HAP-1 (cell line): ENCODE measurements at regions not wholly inside any gene's neighbourhood (a gene's known extent, or its start where the extent isn't known, plus 50 kb on each side); places are given as distances from the start of the nearest gene placed in this dataset.

Source experiments
- DNase-seq, 2 experiments: peaks; one replicate each; pipeline ENCODE4 v3.0.0-alpha.2; 2016 to 2020; ENCODE audit warnings: low spot score in 2 of 2
- H3K27me3 ChIP-seq: fragments of 250-450 bp; sonication (Bioruptor Pico); 2 replicates; pipeline ENCODE4 v1.5.1; 2020; ENCODE audit warnings: low read depth, mild to moderate bottlenecking, moderate library complexity
- H3K36me3 ChIP-seq: fragments of 250-450 bp; sonication (Bioruptor Pico); replicated peaks from 2 replicates; pipeline ENCODE4 v1.5.1; 2020; ENCODE audit warnings: mild to moderate bottlenecking
- H3K4me1 ChIP-seq: fragments of 250-450 bp; sonication (Bioruptor Pico); 2 replicates; pipeline ENCODE4 v1.5.1; 2020; ENCODE audit warnings: mild to moderate bottlenecking
- H3K4me3 ChIP-seq: fragments of 250-450 bp; sonication (Bioruptor Pico); 2 replicates; pipeline ENCODE4 v1.5.1; 2020; ENCODE audit warnings: mild to moderate bottlenecking, moderate library complexity
- H3K9me3 ChIP-seq: fragments of 250-450 bp; sonication (Bioruptor Pico); 2 replicates; pipeline ENCODE4 v1.5.1; 2020; ENCODE audit warnings: mild to moderate bottlenecking, moderate library complexity
- in situ Hi-C: fragments of 300-500 bp; cut with MboI; formaldehyde crosslinking; loops from 3 replicates; pipeline ENCODE4 v1.14.3; 2020; ENCODE audit warnings: low sequenced_read_pairs, inconsistent platforms, mixed read lengths

DNA sequence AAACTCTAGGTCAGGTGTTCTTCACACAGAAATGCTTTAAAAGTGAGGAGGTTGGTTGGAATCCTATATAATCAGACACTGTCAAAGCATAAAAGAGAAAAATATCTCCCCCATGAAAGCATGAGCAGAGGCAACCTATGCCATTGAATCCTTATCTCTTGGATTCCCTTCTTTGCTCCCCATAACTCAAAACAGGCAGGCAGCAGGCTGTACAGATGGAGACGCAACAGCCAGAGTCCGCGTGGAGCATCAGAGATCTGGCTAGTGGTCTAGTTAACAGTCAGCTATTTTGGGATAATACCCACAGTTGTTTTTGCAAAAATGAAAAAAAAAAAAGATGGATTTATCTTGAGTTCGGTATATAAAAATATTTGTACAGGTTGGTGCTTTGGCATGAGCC, 490.0 kb upstream of the TENM3 start:
- DNase-seq, result no peak

DNA sequence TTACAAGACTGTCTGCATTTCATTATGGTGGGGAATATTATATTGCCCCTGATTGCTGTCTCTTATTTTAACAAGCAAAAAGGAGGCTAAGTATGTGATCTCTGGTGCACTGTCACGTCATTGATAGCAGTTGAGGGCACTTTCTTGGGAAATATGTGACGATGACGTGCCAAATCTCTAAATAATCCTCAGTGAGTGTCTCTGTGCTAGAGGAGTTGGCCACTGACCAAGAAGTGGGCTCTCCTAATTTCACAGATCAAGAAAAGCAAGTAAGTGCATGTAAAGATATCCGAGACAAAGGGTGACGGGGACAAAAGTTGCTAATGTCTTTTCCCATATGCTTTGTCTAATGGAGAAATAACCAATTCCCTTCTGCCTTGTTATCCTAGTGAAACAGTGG, 487.4 kb upstream of the TENM3 start:
- in situ Hi-C loops, result no loop called here
- peak in 1 of 2 experiments; percentile 37 for DNase-seq
- Histone ChIP-seq H3K4me1 (peaks cover 42% of the 10 kb centered on the region), H3K9me3 (no peaks in the 10 kb centered on the region), H3K27me3 (no peaks in the 10 kb centered on the region), H3K4me3 (no peak overlapping the region), H3K36me3 (no peaks in the 10 kb centered on the region)

More for the DNA sequence above, 490.0 kb upstream of the TENM3 start:
- Histone ChIP-seq H3K4me3 (no peak overlapping the region), H3K4me1 (peaks cover 37% of the 10 kb centered on the region), H3K36me3 (no peaks in the 10 kb centered on the region), H3K27me3 (no peaks in the 10 kb centered on the region), H3K9me3 (no peaks in the 10 kb centered on the region)
- in situ Hi-C loops, result no loop called here

DNA sequence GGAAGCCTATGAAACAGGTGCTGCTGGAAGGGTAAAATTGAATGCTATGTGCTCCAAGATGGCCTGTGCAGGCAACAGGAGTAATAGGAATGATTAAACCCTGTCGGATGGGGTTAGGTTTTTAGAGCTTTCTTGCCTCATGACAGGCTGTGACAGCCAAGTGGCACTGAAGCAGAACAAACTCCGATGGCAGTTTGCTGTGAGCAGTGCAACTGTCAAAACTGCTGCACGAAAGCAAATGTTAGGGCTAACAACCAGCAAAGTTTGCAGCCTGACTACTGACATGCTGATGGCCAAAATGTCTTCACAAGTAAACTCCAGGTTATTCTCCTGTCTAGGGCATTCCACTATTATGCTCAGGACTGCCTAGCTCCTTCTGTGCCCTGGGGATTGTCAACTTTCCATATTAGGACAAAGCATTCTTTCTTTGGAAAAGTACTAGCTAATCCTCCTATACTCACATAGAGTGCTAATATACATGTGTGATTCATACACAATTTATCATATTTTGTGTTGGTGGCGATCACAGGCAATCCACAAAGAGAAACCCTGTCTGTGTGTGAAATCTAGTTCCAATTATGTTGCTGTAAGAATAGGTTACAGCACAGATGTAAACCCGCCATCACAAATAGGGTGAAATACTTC, 486.6 kb upstream of the TENM3 start:
- peak; percentile 33 to 70 for DNase-seq
- in situ Hi-C loops, result no loop called here
- no peaks in the 10 kb centered on the region for H3K27me3 ChIP-seq
- H3K36me3 ChIP-seq, result no peaks in the 10 kb centered on the region
- peaks cover 42% of the 10 kb centered on the region for H3K4me1 ChIP-seq
- no peak overlapping the region for H3K4me3 ChIP-seq
- no peaks in the 10 kb centered on the region for H3K9me3 ChIP-seq

DNA sequence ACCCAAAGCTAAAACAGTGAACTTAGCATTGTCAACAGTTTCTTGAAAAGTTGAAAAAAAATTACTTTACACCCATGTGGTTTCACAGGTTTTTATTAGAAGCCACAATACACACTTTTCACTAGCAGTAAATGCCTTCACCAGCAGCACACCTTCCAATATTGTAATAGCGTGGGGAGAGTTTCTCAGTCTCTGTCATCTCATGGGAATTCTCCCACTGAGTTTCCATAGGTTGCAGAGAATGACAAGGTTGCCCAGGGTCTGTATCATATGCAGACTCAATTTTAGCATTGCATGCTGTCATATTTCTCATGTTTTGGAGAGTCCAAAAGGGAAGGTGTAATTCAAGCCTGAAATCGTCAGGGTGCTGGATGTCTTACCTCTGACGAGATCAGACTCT, 486.1 kb upstream of the TENM3 start:
- H3K4me3 ChIP-seq, result no peak overlapping the region
- H3K4me1 ChIP-seq, result peaks cover 42% of the 10 kb centered on the region
- no peaks in the 10 kb centered on the region for H3K36me3 ChIP-seq
- no peaks in the 10 kb centered on the region for H3K27me3 ChIP-seq
- no peak for DNase-seq
- no peaks in the 10 kb centered on the region for H3K9me3 ChIP-seq
- in situ Hi-C loops, result no loop called here

DNA sequence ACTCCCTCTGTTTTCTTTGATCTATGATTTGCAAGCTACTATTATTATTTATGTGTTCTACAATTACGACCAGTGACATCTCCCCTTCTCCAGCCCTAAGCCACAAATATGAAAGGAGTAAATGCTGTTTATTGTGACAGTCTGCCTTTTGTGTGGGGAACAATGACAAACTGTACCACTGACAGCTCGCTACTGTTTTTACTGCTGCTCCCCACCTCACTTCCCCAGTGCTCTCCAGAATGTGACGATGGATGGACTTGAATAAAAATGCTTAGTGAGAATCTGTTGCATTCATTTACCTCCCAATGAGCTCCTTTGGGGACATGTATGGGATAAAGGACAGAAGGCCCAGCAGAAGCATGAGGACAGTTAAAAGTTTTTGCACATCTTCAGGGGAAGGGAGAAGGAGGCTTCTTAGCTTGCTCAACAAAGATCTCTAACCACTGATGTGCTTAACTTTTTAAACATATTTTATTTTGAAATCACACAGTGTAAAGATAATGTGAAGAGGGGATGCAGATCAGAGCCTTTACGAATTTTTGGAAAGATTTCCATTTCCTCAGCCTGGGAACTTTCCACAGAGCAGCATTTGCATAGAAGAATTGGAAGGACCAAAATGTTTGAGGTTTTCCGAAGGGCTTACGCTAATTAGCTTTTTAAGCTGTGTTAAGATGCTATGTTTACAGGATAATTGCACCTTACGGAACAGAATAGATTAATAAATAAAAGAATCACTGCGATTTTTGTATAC, 485.1 kb upstream of the TENM3 start:
- Histone ChIP-seq H3K4me3 (no peak overlapping the region), H3K4me1 (peaks cover 42% of the 10 kb centered on the region), H3K36me3 (no peaks in the 10 kb centered on the region), H3K9me3 (no peaks in the 10 kb centered on the region), H3K27me3 (no peaks in the 10 kb centered on the region)
- in situ Hi-C loops, result no loop called here
- peak; percentile 58 to 74 for DNase-seq

DNA sequence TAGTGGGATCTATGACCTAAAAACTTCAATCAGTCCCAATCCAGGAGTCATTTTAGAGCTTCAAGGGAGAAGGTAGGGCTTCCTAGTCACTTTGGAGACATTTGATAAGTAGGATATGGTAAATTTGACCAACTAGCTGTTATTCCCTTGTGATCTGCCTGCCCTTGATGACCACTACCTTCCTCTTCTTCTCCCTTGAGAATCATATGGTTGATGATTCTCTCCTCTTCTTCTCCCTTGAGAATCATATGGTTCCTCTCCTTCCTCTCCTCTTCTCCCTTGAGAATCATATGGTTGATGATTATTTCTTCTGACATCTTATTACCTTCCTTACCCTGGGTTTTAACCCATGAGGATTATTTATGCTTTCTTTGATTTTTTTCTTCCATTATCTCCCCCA, 482.6 kb upstream of the TENM3 start:
- H3K27me3 ChIP-seq, result no peaks in the 10 kb centered on the region
- no peaks in the 10 kb centered on the region for H3K36me3 ChIP-seq
- in situ Hi-C loops, result no loop called here
- no peaks in the 10 kb centered on the region for H3K9me3 ChIP-seq
- no peak overlapping the region for H3K4me3 ChIP-seq
- peaks cover 40% of the 10 kb centered on the region for H3K4me1 ChIP-seq
- DNase-seq, result no peak

DNA sequence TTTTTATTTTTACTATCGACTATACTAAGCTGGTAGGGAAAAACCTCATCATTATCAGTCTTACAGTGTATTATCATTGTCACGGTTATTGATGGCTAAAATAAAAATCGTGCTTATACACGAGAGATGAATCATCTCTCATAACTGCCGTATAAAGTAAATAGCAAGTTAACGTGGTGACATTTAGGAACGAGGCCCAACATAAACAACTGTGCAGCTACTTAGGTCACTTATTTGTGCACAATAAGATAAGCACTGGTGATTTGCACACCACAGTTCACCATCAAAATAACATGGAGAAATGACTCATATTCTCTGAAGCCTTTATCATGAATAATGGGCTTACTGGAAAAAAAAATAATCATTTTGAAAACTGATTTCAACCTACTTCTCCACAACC, 482.0 kb upstream of the TENM3 start:
- DNase-seq, result no peak
- H3K36me3 ChIP-seq, result no peaks in the 10 kb centered on the region
- in situ Hi-C loops, result no loop called here
- no peaks in the 10 kb centered on the region for H3K9me3 ChIP-seq
- peaks cover 34% of the 10 kb centered on the region for H3K4me1 ChIP-seq
- H3K27me3 ChIP-seq, result no peaks in the 10 kb centered on the region
- H3K4me3 ChIP-seq, result no peak overlapping the region

DNA sequence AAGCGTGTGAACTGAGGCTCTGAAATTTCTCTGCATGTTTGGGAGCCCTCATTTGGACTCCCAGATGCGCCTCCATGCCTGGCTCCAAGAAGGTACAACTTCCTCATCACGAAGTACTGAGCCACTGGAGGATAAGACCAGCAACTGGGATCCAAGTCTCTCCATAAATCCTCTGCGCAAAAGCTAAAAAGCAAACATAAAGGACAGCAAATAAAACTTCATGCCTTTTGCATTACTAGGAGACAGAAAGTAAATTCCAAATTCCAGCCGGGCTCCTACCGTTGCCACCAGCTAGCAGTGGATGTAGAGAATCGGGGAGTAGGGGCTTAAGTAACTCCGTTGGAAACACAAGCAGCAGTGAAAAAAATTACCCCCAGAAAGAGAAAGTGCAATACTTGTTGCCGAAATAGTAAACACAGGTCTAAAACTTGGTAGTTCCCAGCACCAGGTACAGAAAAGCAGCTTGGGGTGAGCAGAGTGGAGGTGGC, 477.1 kb upstream of the TENM3 start:
- no peak for DNase-seq
- Histone ChIP-seq H3K36me3 (no peaks in the 10 kb centered on the region), H3K4me3 (no peak overlapping the region), H3K4me1 (no peaks in the 10 kb centered on the region), H3K9me3 (no peaks in the 10 kb centered on the region), H3K27me3 (no peaks in the 10 kb centered on the region)
- in situ Hi-C loops, result no loop called here

DNA sequence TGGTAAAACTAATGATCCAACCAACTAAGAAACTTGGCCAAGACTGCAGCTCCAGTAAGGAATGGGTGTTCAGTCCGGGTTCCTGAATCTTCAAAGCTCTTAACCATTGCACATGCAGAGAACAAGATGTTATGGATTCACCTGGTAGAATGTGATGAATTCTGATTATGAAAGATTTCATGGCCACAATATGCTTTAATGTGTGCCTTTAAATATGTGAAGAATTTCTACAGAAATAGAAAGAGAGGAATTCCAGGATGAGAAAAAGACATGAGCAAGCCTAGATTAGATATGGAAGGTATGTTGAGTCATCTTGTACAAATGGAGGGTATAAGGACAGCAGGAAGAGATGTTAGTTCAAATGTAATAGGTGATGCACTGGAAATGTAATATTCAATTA, 472.2 kb upstream of the TENM3 start:
- DNase-seq, result no peak
- Histone ChIP-seq H3K27me3 (no peaks in the 10 kb centered on the region), H3K9me3 (no peaks in the 10 kb centered on the region), H3K4me3 (no peak overlapping the region), H3K36me3 (no peaks in the 10 kb centered on the region), H3K4me1 (no peaks in the 10 kb centered on the region)
- in situ Hi-C loops, result no loop called here

DNA sequence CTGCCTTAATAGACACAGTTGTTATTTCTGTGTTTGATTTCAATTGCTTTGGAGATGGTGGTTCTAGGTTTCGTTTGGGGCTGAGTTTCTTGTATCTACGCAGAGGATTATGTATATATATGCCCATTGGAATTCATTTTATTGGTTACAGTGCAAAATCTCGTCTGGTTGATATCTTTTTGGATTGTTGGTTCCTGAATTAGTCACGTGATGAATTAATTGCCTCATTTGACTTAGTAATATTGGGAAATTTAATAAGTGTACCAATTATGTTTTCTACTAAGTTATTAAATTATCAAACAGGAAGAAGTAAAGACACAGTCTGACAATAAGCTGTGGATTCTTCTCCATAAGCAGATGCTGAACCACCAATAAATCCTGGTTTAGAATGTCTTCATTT, 467.9 kb upstream of the TENM3 start:
- H3K4me1 ChIP-seq, result no peaks in the 10 kb centered on the region
- H3K27me3 ChIP-seq, result no peaks in the 10 kb centered on the region
- no peaks in the 10 kb centered on the region for H3K36me3 ChIP-seq
- DNase-seq, result no peak
- no peaks in the 10 kb centered on the region for H3K9me3 ChIP-seq
- in situ Hi-C loops, result no loop called here
- no peak overlapping the region for H3K4me3 ChIP-seq

DNA sequence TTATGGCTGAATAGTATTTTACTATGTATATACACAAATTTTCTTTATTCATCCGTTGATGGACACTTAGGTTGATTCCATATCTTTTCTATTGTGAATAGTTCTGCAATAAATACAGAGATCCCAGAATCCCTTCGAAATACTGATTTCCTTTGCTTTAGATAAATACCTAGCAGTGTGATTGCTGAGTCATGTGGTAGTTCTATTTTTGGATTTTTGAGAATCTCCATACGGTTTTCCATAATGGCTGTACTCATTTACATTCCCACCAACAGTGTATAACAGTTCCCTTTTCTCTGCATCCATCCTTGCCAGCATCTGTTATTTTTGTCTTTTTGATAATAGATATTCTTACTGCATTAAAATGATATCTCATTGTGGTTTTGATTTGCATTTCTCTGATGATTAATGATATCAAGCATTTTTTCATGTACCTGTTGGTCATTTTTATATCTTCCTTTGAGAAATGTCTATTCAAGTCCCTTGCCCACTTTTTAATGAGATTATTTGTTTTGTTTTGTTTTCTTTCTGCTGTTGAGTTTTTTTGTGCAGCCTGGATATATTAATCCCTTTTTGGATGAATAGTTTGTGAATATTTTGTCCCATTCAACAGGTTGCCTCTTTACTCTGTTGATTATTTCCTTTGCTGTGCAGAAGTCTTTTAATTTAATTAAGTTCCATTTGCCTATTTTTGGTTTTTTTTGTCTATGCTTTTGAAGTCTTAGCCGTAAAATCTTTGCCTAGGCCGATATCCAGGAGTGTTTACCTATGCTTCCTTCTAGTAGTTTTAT, 466.7 kb upstream of the TENM3 start:
- in situ Hi-C loops, result no loop called here
- Histone ChIP-seq H3K4me1 (no peaks in the 10 kb centered on the region), H3K9me3 (no peaks in the 10 kb centered on the region), H3K27me3 (no peaks in the 10 kb centered on the region), H3K36me3 (no peaks in the 10 kb centered on the region), H3K4me3 (no peak overlapping the region)
- no peak for DNase-seq

DNA sequence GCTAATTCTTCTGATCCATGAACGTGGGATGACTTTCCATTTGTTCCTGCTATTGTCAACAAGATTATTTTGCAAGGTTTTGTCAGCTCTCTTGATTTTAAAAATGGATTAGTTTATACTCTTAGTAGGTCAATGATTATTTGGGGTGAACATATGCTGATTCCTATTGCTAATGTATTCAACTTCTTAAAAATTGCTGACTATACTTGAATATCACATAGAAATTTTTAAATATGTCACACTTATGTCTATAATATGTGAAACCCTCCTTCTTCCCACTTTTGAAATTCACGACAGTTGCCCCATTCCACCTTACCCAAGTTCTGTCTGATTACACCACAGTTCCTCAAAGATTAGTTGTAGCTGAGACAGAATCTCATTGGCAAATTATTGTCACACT, 465.7 kb upstream of the TENM3 start:
- no peak for DNase-seq
- no peaks in the 10 kb centered on the region for H3K4me1 ChIP-seq
- in situ Hi-C loops, result no loop called here
- no peaks in the 10 kb centered on the region for H3K36me3 ChIP-seq
- H3K9me3 ChIP-seq, result no peaks in the 10 kb centered on the region; the same call in 1 of the 2 replicates
- no peak overlapping the region for H3K4me3 ChIP-seq
- H3K27me3 ChIP-seq, result no peaks in the 10 kb centered on the region

DNA sequence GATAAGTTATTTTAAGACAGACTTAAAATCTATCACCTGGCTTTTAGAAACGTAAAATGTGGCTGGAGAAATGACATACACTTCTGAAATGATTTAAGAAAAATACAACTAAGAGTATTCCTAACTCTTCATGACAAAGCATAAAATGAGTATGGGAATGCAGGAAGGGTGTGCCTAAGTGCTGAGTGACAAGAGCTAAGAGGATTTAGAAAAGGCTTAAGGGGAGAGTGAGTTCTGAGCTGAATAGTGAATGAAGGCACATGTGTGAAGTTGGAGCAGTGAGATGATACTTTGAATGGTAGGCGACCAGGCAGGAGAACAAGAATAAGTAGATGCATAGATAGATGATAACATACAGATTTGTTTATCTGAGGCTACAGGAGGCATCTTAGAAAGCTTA, 458.3 kb upstream of the TENM3 start:
- peaks cover 7% of the 10 kb centered on the region for H3K4me1 ChIP-seq
- H3K9me3 ChIP-seq, result no peaks in the 10 kb centered on the region; the same call in 1 of the 2 replicates
- H3K27me3 ChIP-seq, result no peaks in the 10 kb centered on the region
- DNase-seq, result peak; percentile 29 to 82
- in situ Hi-C loops, result no loop called here
- H3K4me3 ChIP-seq, result no peak overlapping the region
- no peaks in the 10 kb centered on the region for H3K36me3 ChIP-seq

DNA sequence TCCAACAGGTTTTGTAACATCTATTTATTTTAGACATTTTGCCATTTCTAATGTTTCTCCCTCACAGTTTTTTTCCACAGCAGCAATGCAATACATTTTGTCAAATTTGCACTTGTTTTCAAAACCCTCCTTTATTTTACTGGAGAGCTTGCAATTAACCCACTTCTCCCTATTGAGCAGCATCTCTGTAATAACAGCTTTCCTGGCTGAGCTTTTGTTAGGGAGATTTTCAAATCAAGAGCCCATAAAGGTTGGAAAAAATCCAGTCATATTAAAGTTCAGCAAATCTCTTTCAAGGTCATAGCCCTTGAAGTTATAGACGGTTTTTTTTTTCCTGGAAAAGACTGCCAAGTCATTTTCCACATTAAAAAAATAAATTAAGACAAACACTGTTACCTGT, 450.6 kb upstream of the TENM3 start:
- peaks cover 20% of the 10 kb centered on the region for H3K4me1 ChIP-seq
- H3K4me3 ChIP-seq, result no peak overlapping the region
- no peaks in the 10 kb centered on the region for H3K27me3 ChIP-seq
- H3K36me3 ChIP-seq, result no peaks in the 10 kb centered on the region
- in situ Hi-C loops, result no loop called here
- no peaks in the 10 kb centered on the region for H3K9me3 ChIP-seq
- peak; percentile 26 to 98 for DNase-seq
